HG02973 (cell line): ENCODE measurements at regions not wholly inside any gene's neighbourhood (a gene's known extent, or its start where the extent isn't known, plus 50 kb on each side); places are given as distances from the start of the nearest gene placed in this dataset.
"Not testable (repeated sequence)": the region's sequence is repeated elsewhere in the genome, so short reads cannot be mapped to it uniquely, and the experiment has no call there.

Experiments used
- ATAC-seq: cut with Tn5 transposase; IDR thresholded peaks from one replicate; pipeline ENCODE4 v1.9.1; 2021; ENCODE audit warnings: moderate library complexity; ENCODE audit not compliant: unreplicated experiment

- ATAC-seq: no peak
Observed at GRCh38 chr18:47729356-47729755, 201.1 kb downstream of the SMAD2 start.

GRCh38 chr18:47728921-47729320 is 201.5 kb downstream of the SMAD2 start:
- no peak for ATAC-seq

- ATAC-seq: no peak
Observed at GRCh38 chr18:47727409-47727808, 203.1 kb downstream of the SMAD2 start.

- no peak for ATAC-seq
Observed at GRCh38 chr18:47726550-47726949, 203.9 kb downstream of the SMAD2 start.

GRCh38 chr18:47725656-47726055 is 204.8 kb downstream of the SMAD2 start:
- ATAC-seq: no peak

GRCh38 chr18:47724186-47724975 is 206.1 kb downstream of the SMAD2 start:
- ATAC-seq: no peak

GRCh38 chr18:47721876-47722275 is 208.6 kb downstream of the SMAD2 start:
- no peak for ATAC-seq

GRCh38 chr18:47720741-47721140 is 209.7 kb downstream of the SMAD2 start:
- ATAC-seq: no peak

- no peak for ATAC-seq
Observed at GRCh38 chr18:47719096-47719780, 211.2 kb downstream of the SMAD2 start.

- no peak for ATAC-seq
Observed at GRCh38 chr18:47718646-47719045, 211.8 kb downstream of the SMAD2 start.

GRCh38 chr18:47717257-47717656 is 213.2 kb downstream of the SMAD2 start:
- ATAC-seq: no peak

- no peak for ATAC-seq
Observed at GRCh38 chr18:47716632-47717185, 213.8 kb downstream of the SMAD2 start.

- no peak for ATAC-seq
Observed at GRCh38 chr18:47710451-47710850, 220.0 kb downstream of the SMAD2 start.

GRCh38 chr18:47709556-47709955 is 220.9 kb downstream of the SMAD2 start:
- no peak for ATAC-seq

- ATAC-seq: no peak
Observed at GRCh38 chr18:47708206-47708605, 222.3 kb downstream of the SMAD2 start.

GRCh38 chr18:47701134-47701533 is 229.3 kb downstream of the SMAD2 start:
- no peak for ATAC-seq

GRCh38 chr18:47696870-47697269 is 233.6 kb downstream of the SMAD2 start:
- ATAC-seq: no peak

GRCh38 chr18:47691611-47692010 is 238.8 kb downstream of the SMAD2 start:
- no peak for ATAC-seq

GRCh38 chr18:47690778-47691177 is 239.7 kb downstream of the SMAD2 start:
- not testable (repeated sequence) for ATAC-seq

- no peak for ATAC-seq
Observed at GRCh38 chr18:47689371-47689770, 241.1 kb downstream of the SMAD2 start.

- no peak for ATAC-seq
Observed at GRCh38 chr18:47686806-47687205, 243.7 kb downstream of the SMAD2 start.

GRCh38 chr18:47683774-47684173 is 246.7 kb downstream of the SMAD2 start:
- no peak for ATAC-seq
